ENCODE measurements at regions not wholly inside any gene's neighbourhood (a gene's known extent, or its start where the extent isn't known, plus 50 kb on each side); places are given as distances from the start of the nearest gene placed in this dataset.

GRCh38 chr4:27267339-27267969 lies 406.8 kb downstream of the STIM2 start:
- Histone ChIP-seq H3K9me3 (ENCODE audit: control insufficient read depth, insufficient read depth, low read depth, low read length) (no peaks in the 10 kb centered on the region), H3K4me1 (ENCODE audit: control insufficient read depth, insufficient read depth, low read length) (no peaks in the 10 kb centered on the region), H3K27me3 (ENCODE audit: control insufficient read depth, insufficient read depth, low read length) (no peaks in the 10 kb centered on the region), H3K27ac (ENCODE audit: low read length) (no peak overlapping the region), H3K36me3 (ENCODE audit: control insufficient read depth, insufficient read depth, low read length) (no peaks in the 10 kb centered on the region), H3K4me3 (ENCODE audit: low read depth in 2 of 2, low read length in 2 of 2) (no peak overlapping the region)
- no peak for ATAC-seq
- in situ Hi-C loops (cut with HindIII; ENCODE audit: low pct_unique_long_range_greater_than_20kb, low sequenced_read_pairs), result no loop called here
- intact Hi-C loops (cut with micrococcal nuclease; ENCODE audit: unreplicated experiment), result no loop called here
- ChIA-PET CTCF (no interaction called here), POLR2A (no interaction called here)
- no peak for TF ChIP-seq TCF7L2 (IDR thresholded peaks at IDR 0.05; ENCODE audit: low read depth, low read length)
- BruUV-seq (replicated peaks), result no TSS peak
- no peak for DNase-seq (ENCODE audit: low read depth, low spot score)

- ChIA-PET POLR2A (no interaction called here), CTCF (no interaction called here)
- no peaks in the 10 kb centered on the region for H3K36me3 ChIP-seq (ENCODE audit: control insufficient read depth, insufficient read depth, low read length)
- no peaks in the 10 kb centered on the region for H3K27me3 ChIP-seq (ENCODE audit: control insufficient read depth, insufficient read depth, low read length)
- ATAC-seq (no peak), DNase-seq (ENCODE audit: low read depth, low spot score) (no peak)
- no peak overlapping the region for H3K27ac ChIP-seq (ENCODE audit: low read length)
- TF ChIP-seq TCF7L2 (IDR thresholded peaks at IDR 0.05; ENCODE audit: low read depth, low read length) (no peak), POLR2AphosphoS5 (IDR thresholded peaks at IDR 0.05; ENCODE audit: low read depth, low read length) (no peak), REST (IDR thresholded peaks at IDR 0.05; ENCODE audit: insufficient read depth in 1 of 2, low read depth in 2 of 2, low read length in 1 of 2) (no peak), CTCF (IDR thresholded peaks at IDR 0.05) (no peak), SIN3A (IDR thresholded peaks at IDR 0.05; ENCODE audit: borderline replicate concordance, insufficient read depth, low read depth, low read length) (no peak)
- H3K4me1 ChIP-seq (ENCODE audit: control insufficient read depth, insufficient read depth, low read length), result no peaks in the 10 kb centered on the region
- BruUV-seq (replicated peaks), result no TSS peak
- intact Hi-C loops (cut with micrococcal nuclease; ENCODE audit: unreplicated experiment), result no loop called here
- H3K4me3 ChIP-seq (ENCODE audit: low read depth in 2 of 2, low read length in 2 of 2), result no peak overlapping the region
- H3K9me3 ChIP-seq (ENCODE audit: control insufficient read depth, insufficient read depth, low read depth, low read length), result no peaks in the 10 kb centered on the region
- in situ Hi-C loops (cut with HindIII; ENCODE audit: low pct_unique_long_range_greater_than_20kb, low sequenced_read_pairs), result no loop called here
Measured at GRCh38 chr4:27267970-27268355, 407.3 kb downstream of the STIM2 start.

- Histone ChIP-seq H3K27ac (ENCODE audit: low read length) (no peak overlapping the region), H3K4me3 (ENCODE audit: low read depth in 2 of 2, low read length in 2 of 2) (no peak overlapping the region), H3K9me3 (ENCODE audit: control insufficient read depth, insufficient read depth, low read depth, low read length) (no peaks in the 10 kb centered on the region), H3K36me3 (ENCODE audit: control insufficient read depth, insufficient read depth, low read length) (no peaks in the 10 kb centered on the region), H3K4me1 (ENCODE audit: control insufficient read depth, insufficient read depth, low read length) (no peaks in the 10 kb centered on the region), H3K27me3 (ENCODE audit: control insufficient read depth, insufficient read depth, low read length) (no peaks in the 10 kb centered on the region)
- in situ Hi-C loops (cut with HindIII; ENCODE audit: low pct_unique_long_range_greater_than_20kb, low sequenced_read_pairs), result no loop called here
- ChIA-PET POLR2A (no interaction called here), CTCF (no interaction called here)
- BruUV-seq (replicated peaks), result no TSS peak
- intact Hi-C loops (cut with micrococcal nuclease; ENCODE audit: unreplicated experiment), result no loop called here
- DNase-seq (ENCODE audit: low read depth, low spot score) (no peak), ATAC-seq (no peak)
- no peak for TF ChIP-seq POLR2AphosphoS5 (IDR thresholded peaks at IDR 0.05; ENCODE audit: low read depth, low read length)
- no peak for TF ChIP-seq CTCF (IDR thresholded peaks at IDR 0.05)
- no peak for TF ChIP-seq SIN3A (IDR thresholded peaks at IDR 0.05; ENCODE audit: borderline replicate concordance, insufficient read depth, low read depth, low read length)
- TF ChIP-seq TCF7L2 (IDR thresholded peaks at IDR 0.05; ENCODE audit: low read depth, low read length), result no peak
- TF ChIP-seq REST (IDR thresholded peaks at IDR 0.05; ENCODE audit: insufficient read depth in 1 of 2, low read depth in 2 of 2, low read length in 1 of 2), result no peak
Measured at GRCh38 chr4:27270435-27270834, 409.8 kb downstream of the STIM2 start.

Measured in Panc1 (cell line).